WTC11 (cell line): ENCODE measurements at regions not wholly inside any gene's neighbourhood (a gene's known extent, or its start where the extent isn't known, plus 50 kb on each side); places are given as distances from the start of the nearest gene placed in this dataset.
"Not testable (repeated sequence)": the region's sequence is repeated elsewhere in the genome, so short reads cannot be mapped to it uniquely, and the experiment has no call there.

Source experiments
- FOXP1 ChIP-seq: sonication (generic); formaldehyde crosslinking; IDR thresholded peaks from 2 replicates; pipeline ENCODE4 v1.8.0; 2022; ENCODE audit warnings: missing genetic modification reagents, mild to moderate bottlenecking, moderate library complexity, borderline replicate concordance
- MYBL2 ChIP-seq: sonication (generic); formaldehyde crosslinking; IDR thresholded peaks from 2 replicates; pipeline ENCODE4 v1.8.1; 2023; ENCODE audit warnings: mild to moderate bottlenecking, moderate library complexity, missing genetic modification reagents
- NFYB ChIP-seq: sonication (generic); formaldehyde crosslinking; conservative IDR thresholded peaks from 2 replicates; pipeline ENCODE4 v1.8.0; 2022; ENCODE audit warnings: low read depth, missing genetic modification reagents
- NR3C1 ChIP-seq: sonication (generic); formaldehyde crosslinking; conservative IDR thresholded peaks from 2 replicates; pipeline ENCODE4 v1.8.1; 2023; ENCODE audit warnings: low read depth, mild to moderate bottlenecking, missing genetic modification reagents
- PRRX2 ChIP-seq: fragments of 250-450 bp; sonication (Bioruptor Pico); IDR thresholded peaks from 2 replicates; pipeline ENCODE4 v1.8.0; 2021; ENCODE audit warnings: mild to moderate bottlenecking
- ZNF416 ChIP-seq: fragments of 250-450 bp; sonication (Bioruptor Pico); IDR thresholded peaks from 2 replicates; pipeline ENCODE4 v1.9.0; 2021; ENCODE audit warnings: mild to moderate bottlenecking, inconsistent platforms
- TF ChIP-seq, protein P1 (sequence below): fragments of 200-600 bp; IDR thresholded peaks from 2 replicates; pipeline ENCODE4 v1.8.0; 2022; ENCODE audit warnings: antibody characterized with exemption
- TF ChIP-seq, protein P2 (sequence below): sonication (generic); formaldehyde crosslinking; IDR thresholded peaks from 2 replicates; pipeline ENCODE4 v1.8.1; 2023; ENCODE audit warnings: mild to moderate bottlenecking, missing genetic modification reagents, moderate library complexity

DNA sequence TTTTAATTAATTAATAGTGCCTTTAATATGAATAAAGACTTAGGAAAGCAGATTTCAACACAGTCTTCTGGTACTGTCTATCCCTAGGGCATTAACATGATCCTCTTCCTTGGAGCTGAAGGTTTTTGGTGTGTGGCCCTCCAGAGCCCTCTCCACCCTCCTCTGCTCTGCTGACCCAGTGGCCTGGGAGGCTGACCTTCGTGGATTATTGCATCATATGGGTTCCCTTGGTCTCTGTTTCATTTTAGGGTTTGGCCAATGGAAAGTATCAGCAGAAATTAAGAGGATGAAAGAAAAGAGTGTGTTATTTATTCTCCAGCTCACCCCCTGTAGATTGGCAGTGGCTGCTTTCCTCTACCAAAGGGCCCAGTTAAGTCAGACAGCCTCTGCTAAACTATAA, 73.8 kb upstream of the KIF2A start:
- TF ChIP-seq MYBL2 (CRISPR knock-in tag); PRRX2; FOXP1 (CRISPR knock-in tag); NR3C1 (CRISPR knock-in tag); ZNF416 (CRISPR knock-in tag); NFYB (CRISPR knock-in tag): not testable (repeated sequence)
- TF ChIP-seq, protein P1, sequence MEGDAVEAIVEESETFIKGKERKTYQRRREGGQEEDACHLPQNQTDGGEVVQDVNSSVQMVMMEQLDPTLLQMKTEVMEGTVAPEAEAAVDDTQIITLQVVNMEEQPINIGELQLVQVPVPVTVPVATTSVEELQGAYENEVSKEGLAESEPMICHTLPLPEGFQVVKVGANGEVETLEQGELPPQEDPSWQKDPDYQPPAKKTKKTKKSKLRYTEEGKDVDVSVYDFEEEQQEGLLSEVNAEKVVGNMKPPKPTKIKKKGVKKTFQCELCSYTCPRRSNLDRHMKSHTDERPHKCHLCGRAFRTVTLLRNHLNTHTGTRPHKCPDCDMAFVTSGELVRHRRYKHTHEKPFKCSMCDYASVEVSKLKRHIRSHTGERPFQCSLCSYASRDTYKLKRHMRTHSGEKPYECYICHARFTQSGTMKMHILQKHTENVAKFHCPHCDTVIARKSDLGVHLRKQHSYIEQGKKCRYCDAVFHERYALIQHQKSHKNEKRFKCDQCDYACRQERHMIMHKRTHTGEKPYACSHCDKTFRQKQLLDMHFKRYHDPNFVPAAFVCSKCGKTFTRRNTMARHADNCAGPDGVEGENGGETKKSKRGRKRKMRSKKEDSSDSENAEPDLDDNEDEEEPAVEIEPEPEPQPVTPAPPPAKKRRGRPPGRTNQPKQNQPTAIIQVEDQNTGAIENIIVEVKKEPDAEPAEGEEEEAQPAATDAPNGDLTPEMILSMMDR, result not testable (repeated sequence)
- TF ChIP-seq, protein P2, sequence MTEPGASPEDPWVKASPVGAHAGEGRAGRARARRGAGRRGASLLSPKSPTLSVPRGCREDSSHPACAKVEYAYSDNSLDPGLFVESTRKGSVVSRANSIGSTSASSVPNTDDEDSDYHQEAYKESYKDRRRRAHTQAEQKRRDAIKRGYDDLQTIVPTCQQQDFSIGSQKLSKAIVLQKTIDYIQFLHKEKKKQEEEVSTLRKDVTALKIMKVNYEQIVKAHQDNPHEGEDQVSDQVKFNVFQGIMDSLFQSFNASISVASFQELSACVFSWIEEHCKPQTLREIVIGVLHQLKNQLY, result not testable (repeated sequence)
